ENCODE measurements at regions not wholly inside any gene's neighbourhood (a gene's known extent, or its start where the extent isn't known, plus 50 kb on each side); places are given as distances from the start of the nearest gene placed in this dataset.

- H3K27me3 ChIP-seq (ENCODE audit: control insufficient read depth, insufficient read depth, low read length), result no peaks in the 10 kb centered on the region
- intact Hi-C loops (cut with DNase I), result no loop called here
- FAIRE-seq, result no peak
These were observed 86.7 kb upstream of the FER start for GRCh38 chr5:108661024-108661423.

GRCh38 chr5:108660291-108660690 lies 87.4 kb upstream of the FER start:
- H3K4me3 ChIP-seq (ENCODE audit: low read length in 3 of 3), result no peak overlapping the region
- TF ChIP-seq, protein P1, sequence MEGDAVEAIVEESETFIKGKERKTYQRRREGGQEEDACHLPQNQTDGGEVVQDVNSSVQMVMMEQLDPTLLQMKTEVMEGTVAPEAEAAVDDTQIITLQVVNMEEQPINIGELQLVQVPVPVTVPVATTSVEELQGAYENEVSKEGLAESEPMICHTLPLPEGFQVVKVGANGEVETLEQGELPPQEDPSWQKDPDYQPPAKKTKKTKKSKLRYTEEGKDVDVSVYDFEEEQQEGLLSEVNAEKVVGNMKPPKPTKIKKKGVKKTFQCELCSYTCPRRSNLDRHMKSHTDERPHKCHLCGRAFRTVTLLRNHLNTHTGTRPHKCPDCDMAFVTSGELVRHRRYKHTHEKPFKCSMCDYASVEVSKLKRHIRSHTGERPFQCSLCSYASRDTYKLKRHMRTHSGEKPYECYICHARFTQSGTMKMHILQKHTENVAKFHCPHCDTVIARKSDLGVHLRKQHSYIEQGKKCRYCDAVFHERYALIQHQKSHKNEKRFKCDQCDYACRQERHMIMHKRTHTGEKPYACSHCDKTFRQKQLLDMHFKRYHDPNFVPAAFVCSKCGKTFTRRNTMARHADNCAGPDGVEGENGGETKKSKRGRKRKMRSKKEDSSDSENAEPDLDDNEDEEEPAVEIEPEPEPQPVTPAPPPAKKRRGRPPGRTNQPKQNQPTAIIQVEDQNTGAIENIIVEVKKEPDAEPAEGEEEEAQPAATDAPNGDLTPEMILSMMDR (IDR thresholded peaks at IDR 0.05; ENCODE audit: borderline replicate concordance, extremely low read depth, insufficient read depth), result no peak
- no peaks in the 10 kb centered on the region for H3K4me1 ChIP-seq (ENCODE audit: control insufficient read depth in 2 of 3, insufficient read depth in 2 of 3, low read depth in 1 of 3, low read length in 3 of 3)
- no peak overlapping the region for H3K27ac ChIP-seq (ENCODE audit: low read depth in 2 of 2, low read length in 2 of 2)
- no peaks in the 10 kb centered on the region for H3K9me3 ChIP-seq (ENCODE audit: control insufficient read depth in 2 of 3, insufficient read depth in 1 of 3, low read length in 3 of 3)
- FAIRE-seq (no peak), DNase-seq (no peak)
- no peaks in the 10 kb centered on the region for H3K36me3 ChIP-seq (ENCODE audit: control insufficient read depth in 2 of 3, insufficient read depth in 3 of 3, low read length in 3 of 3)
- intact Hi-C loops (cut with DNase I), result no loop called here
- H3K27me3 ChIP-seq (ENCODE audit: control insufficient read depth, insufficient read depth, low read length), result no peaks in the 10 kb centered on the region
- H3K9ac ChIP-seq (ENCODE audit: low read length in 3 of 3), result no peak overlapping the region

More at GRCh38 chr5:108661024-108661423, 86.7 kb upstream of the FER start:
- DNase-seq, result no peak
- Histone ChIP-seq H3K9me3 (ENCODE audit: control insufficient read depth in 2 of 3, insufficient read depth in 1 of 3, low read length in 3 of 3) (no peaks in the 10 kb centered on the region), H3K36me3 (ENCODE audit: control insufficient read depth in 2 of 3, insufficient read depth in 3 of 3, low read length in 3 of 3) (no peaks in the 10 kb centered on the region), H3K4me3 (ENCODE audit: low read length in 3 of 3) (no peak overlapping the region), H3K4me1 (ENCODE audit: control insufficient read depth in 2 of 3, insufficient read depth in 2 of 3, low read depth in 1 of 3, low read length in 3 of 3) (no peaks in the 10 kb centered on the region), H3K27ac (ENCODE audit: low read depth in 2 of 2, low read length in 2 of 2) (no peak overlapping the region), H3K9ac (ENCODE audit: low read length in 3 of 3) (no peak overlapping the region)
- TF ChIP-seq, protein P1 (IDR thresholded peaks at IDR 0.05; ENCODE audit: borderline replicate concordance, extremely low read depth, insufficient read depth), result no peak

GRCh38 chr5:108659531-108659930 lies 88.2 kb upstream of the FER start:
- Histone ChIP-seq H3K4me1 (ENCODE audit: control insufficient read depth in 2 of 3, insufficient read depth in 2 of 3, low read depth in 1 of 3, low read length in 3 of 3) (no peaks in the 10 kb centered on the region), H3K4me3 (ENCODE audit: low read length in 3 of 3) (no peak overlapping the region), H3K36me3 (ENCODE audit: control insufficient read depth in 2 of 3, insufficient read depth in 3 of 3, low read length in 3 of 3) (no peaks in the 10 kb centered on the region), H3K9ac (ENCODE audit: low read length in 3 of 3) (no peak overlapping the region), H3K27me3 (ENCODE audit: control insufficient read depth, insufficient read depth, low read length) (no peaks in the 10 kb centered on the region), H3K27ac (ENCODE audit: low read depth in 2 of 2, low read length in 2 of 2) (no peak overlapping the region), H3K9me3 (ENCODE audit: control insufficient read depth in 2 of 3, insufficient read depth in 1 of 3, low read length in 3 of 3) (no peaks in the 10 kb centered on the region)
- DNase-seq (no peak), FAIRE-seq (no peak)
- TF ChIP-seq, protein P1 (IDR thresholded peaks at IDR 0.05; ENCODE audit: borderline replicate concordance, extremely low read depth, insufficient read depth), result no peak
- intact Hi-C loops (cut with DNase I), result no loop called here

DNA sequence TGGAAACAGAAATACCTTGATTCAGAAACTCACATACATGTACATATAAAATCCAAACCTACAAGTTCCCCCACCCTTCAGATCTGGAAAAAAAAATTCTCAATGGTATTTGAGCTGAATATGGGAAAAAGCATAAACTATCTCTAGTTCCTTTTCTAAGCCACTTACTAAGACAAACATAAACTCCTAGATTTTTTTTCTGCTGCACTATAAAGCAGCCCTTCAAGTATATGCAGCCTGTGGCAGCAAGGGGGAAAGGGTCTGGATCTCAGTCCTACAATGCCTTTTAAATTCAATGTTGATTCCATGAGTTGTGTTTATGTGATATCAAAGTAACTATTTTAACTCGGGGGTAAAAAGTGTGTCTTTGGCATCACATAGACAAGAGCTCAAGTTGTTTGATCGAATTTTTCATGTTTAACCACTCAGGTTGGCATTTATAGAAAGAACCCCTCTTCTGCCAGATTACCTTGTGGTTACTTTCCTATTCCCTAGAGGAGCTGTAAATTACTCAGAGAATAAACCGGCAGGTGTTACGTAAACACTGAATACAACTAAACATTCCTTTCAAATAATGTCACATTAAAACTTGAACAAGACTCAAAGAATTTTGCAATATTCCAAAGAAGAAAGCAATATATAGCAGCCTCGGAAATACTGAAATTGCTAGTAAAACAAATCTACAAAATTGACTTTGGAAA lies 91.8 kb upstream of the FER start:
- FAIRE-seq (no peak), DNase-seq (no peak)
- intact Hi-C loops (cut with DNase I), result no loop called here
- H3K9ac ChIP-seq (ENCODE audit: low read length in 3 of 3), result no peak overlapping the region
- H3K4me3 ChIP-seq (ENCODE audit: low read length in 3 of 3), result no peak overlapping the region
- H3K27me3 ChIP-seq (ENCODE audit: control insufficient read depth, insufficient read depth, low read length), result no peaks in the 10 kb centered on the region
- no peaks in the 10 kb centered on the region for H3K36me3 ChIP-seq (ENCODE audit: control insufficient read depth in 2 of 3, insufficient read depth in 3 of 3, low read length in 3 of 3)
- TF ChIP-seq, protein P1 (IDR thresholded peaks at IDR 0.05; ENCODE audit: borderline replicate concordance, extremely low read depth, insufficient read depth), result no peak
- no peak overlapping the region for H3K27ac ChIP-seq (ENCODE audit: low read depth in 2 of 2, low read length in 2 of 2)
- H3K4me1 ChIP-seq (ENCODE audit: control insufficient read depth in 2 of 3, insufficient read depth in 2 of 3, low read depth in 1 of 3, low read length in 3 of 3), result no peaks in the 10 kb centered on the region
- no peaks in the 10 kb centered on the region for H3K9me3 ChIP-seq (ENCODE audit: control insufficient read depth in 2 of 3, insufficient read depth in 1 of 3, low read length in 3 of 3)

Data from kidney (tissue), 13 donors.